ENCODE measurements at regions not wholly inside any gene's neighbourhood (a gene's known extent, or its start where the extent isn't known, plus 50 kb on each side); places are given as distances from the start of the nearest gene placed in this dataset.
"Not testable (repeated sequence)": the region's sequence is repeated elsewhere in the genome, so short reads cannot be mapped to it uniquely, and the experiment has no call there.

- not testable (repeated sequence) for H3K27me3 ChIP-seq (ENCODE audit: control insufficient read depth in 3 of 3, insufficient read depth in 3 of 3, low read length in 3 of 3); H3K9me3 ChIP-seq (ENCODE audit: control insufficient read depth in 3 of 3, low read length in 3 of 3); H3K27ac ChIP-seq (ENCODE audit: low read depth, low read length); H3K36me3 ChIP-seq (ENCODE audit: control insufficient read depth in 3 of 3, insufficient read depth in 3 of 3, low read length in 3 of 3); H3K9ac ChIP-seq (ENCODE audit: low read depth in 1 of 3, low read length in 3 of 3); H3K4me3 ChIP-seq (ENCODE audit: low read length in 3 of 3); H3K4me1 ChIP-seq (ENCODE audit: control insufficient read depth in 3 of 3, insufficient read depth in 3 of 3, low read length in 3 of 3)
These were observed 167.9 kb upstream of the JADE1 start for GRCh38 chr4:128641566-128641965.

- H3K9ac ChIP-seq (ENCODE audit: low read depth in 1 of 3, low read length in 3 of 3): peak overlapping the region in 1 of 3 donors; percentile 27
- peaks cover 0 to 13% (median 4%) of the 10 kb centered on the region in 3 donors for H3K4me1 ChIP-seq (ENCODE audit: control insufficient read depth in 3 of 3, insufficient read depth in 3 of 3, low read length in 3 of 3)
- no peaks in the 10 kb centered on the region for H3K36me3 ChIP-seq (ENCODE audit: control insufficient read depth in 3 of 3, insufficient read depth in 3 of 3, low read length in 3 of 3)
- no peaks in the 10 kb centered on the region for H3K9me3 ChIP-seq (ENCODE audit: control insufficient read depth in 3 of 3, low read length in 3 of 3)
- H3K27me3 ChIP-seq (ENCODE audit: control insufficient read depth in 3 of 3, insufficient read depth in 3 of 3, low read length in 3 of 3): no peaks in the 10 kb centered on the region
- no peak overlapping the region for H3K27ac ChIP-seq (ENCODE audit: low read depth, low read length)
- H3K4me3 ChIP-seq (ENCODE audit: low read length in 3 of 3): no peak overlapping the region
These were observed 169.8 kb upstream of the JADE1 start for GRCh38 chr4:128639541-128640270.

- Histone ChIP-seq H3K9me3 (ENCODE audit: control insufficient read depth in 3 of 3, low read length in 3 of 3) (no peaks in the 10 kb centered on the region), H3K4me1 (ENCODE audit: control insufficient read depth in 3 of 3, insufficient read depth in 3 of 3, low read length in 3 of 3) (peaks cover 0 to 13% (median 4%) of the 10 kb centered on the region in 3 donors), H3K27ac (ENCODE audit: low read depth, low read length) (no peak overlapping the region), H3K36me3 (ENCODE audit: control insufficient read depth in 3 of 3, insufficient read depth in 3 of 3, low read length in 3 of 3) (no peaks in the 10 kb centered on the region), H3K27me3 (ENCODE audit: control insufficient read depth in 3 of 3, insufficient read depth in 3 of 3, low read length in 3 of 3) (no peaks in the 10 kb centered on the region), H3K4me3 (ENCODE audit: low read length in 3 of 3) (no peak overlapping the region), H3K9ac (ENCODE audit: low read depth in 1 of 3, low read length in 3 of 3) (no peak overlapping the region)
These were observed 172.6 kb upstream of the JADE1 start for GRCh38 chr4:128636906-128637305.

- H3K4me3 ChIP-seq (ENCODE audit: low read length in 3 of 3): no peak overlapping the region
These were observed 173.4 kb upstream of the JADE1 start for GRCh38 chr4:128635955-128636560.

GRCh38 chr4:128635141-128635954 lies 174.2 kb upstream of the JADE1 start:
- no peak overlapping the region for H3K9ac ChIP-seq (ENCODE audit: low read depth in 1 of 3, low read length in 3 of 3)
- H3K4me3 ChIP-seq (ENCODE audit: low read length in 3 of 3): peak overlapping the region in 1 of 3 donors; percentile 22
- peak overlapping the region; percentile 66 for H3K27ac ChIP-seq (ENCODE audit: low read depth, low read length)
- no peaks in the 10 kb centered on the region for H3K36me3 ChIP-seq (ENCODE audit: control insufficient read depth in 3 of 3, insufficient read depth in 3 of 3, low read length in 3 of 3)
- peaks cover 0 to 13% (median 4%) of the 10 kb centered on the region in 3 donors for H3K4me1 ChIP-seq (ENCODE audit: control insufficient read depth in 3 of 3, insufficient read depth in 3 of 3, low read length in 3 of 3)
- H3K27me3 ChIP-seq (ENCODE audit: control insufficient read depth in 3 of 3, insufficient read depth in 3 of 3, low read length in 3 of 3): no peaks in the 10 kb centered on the region
- no peaks in the 10 kb centered on the region for H3K9me3 ChIP-seq (ENCODE audit: control insufficient read depth in 3 of 3, low read length in 3 of 3)

More at GRCh38 chr4:128635955-128636560, 173.4 kb upstream of the JADE1 start:
- Histone ChIP-seq H3K27ac (ENCODE audit: low read depth, low read length) (peak overlapping the region; percentile 66), H3K4me1 (ENCODE audit: control insufficient read depth in 3 of 3, insufficient read depth in 3 of 3, low read length in 3 of 3) (peaks cover 0 to 13% (median 4%) of the 10 kb centered on the region in 3 donors), H3K27me3 (ENCODE audit: control insufficient read depth in 3 of 3, insufficient read depth in 3 of 3, low read length in 3 of 3) (no peaks in the 10 kb centered on the region), H3K36me3 (ENCODE audit: control insufficient read depth in 3 of 3, insufficient read depth in 3 of 3, low read length in 3 of 3) (no peaks in the 10 kb centered on the region), H3K9ac (ENCODE audit: low read depth in 1 of 3, low read length in 3 of 3) (no peak overlapping the region), H3K9me3 (ENCODE audit: control insufficient read depth in 3 of 3, low read length in 3 of 3) (no peaks in the 10 kb centered on the region)

- Histone ChIP-seq H3K4me3 (ENCODE audit: low read length in 3 of 3) (no peak overlapping the region), H3K27me3 (ENCODE audit: control insufficient read depth in 3 of 3, insufficient read depth in 3 of 3, low read length in 3 of 3) (no peaks in the 10 kb centered on the region), H3K9me3 (ENCODE audit: control insufficient read depth in 3 of 3, low read length in 3 of 3) (no peaks in the 10 kb centered on the region), H3K36me3 (ENCODE audit: control insufficient read depth in 3 of 3, insufficient read depth in 3 of 3, low read length in 3 of 3) (no peaks in the 10 kb centered on the region), H3K27ac (ENCODE audit: low read depth, low read length) (no peak overlapping the region), H3K9ac (ENCODE audit: low read depth in 1 of 3, low read length in 3 of 3) (no peak overlapping the region), H3K4me1 (ENCODE audit: control insufficient read depth in 3 of 3, insufficient read depth in 3 of 3, low read length in 3 of 3) (peaks cover 0 to 13% (median 0%) of the 10 kb centered on the region in 3 donors)
These were observed 176.4 kb upstream of the JADE1 start for GRCh38 chr4:128633067-128633466.

GRCh38 chr4:128630871-128631270 lies 178.6 kb upstream of the JADE1 start:
- Histone ChIP-seq H3K9ac (ENCODE audit: low read depth in 1 of 3, low read length in 3 of 3) (no peak overlapping the region), H3K36me3 (ENCODE audit: control insufficient read depth in 3 of 3, insufficient read depth in 3 of 3, low read length in 3 of 3) (no peaks in the 10 kb centered on the region), H3K27me3 (ENCODE audit: control insufficient read depth in 3 of 3, insufficient read depth in 3 of 3, low read length in 3 of 3) (no peaks in the 10 kb centered on the region), H3K27ac (ENCODE audit: low read depth, low read length) (no peak overlapping the region), H3K9me3 (ENCODE audit: control insufficient read depth in 3 of 3, low read length in 3 of 3) (no peaks in the 10 kb centered on the region), H3K4me1 (ENCODE audit: control insufficient read depth in 3 of 3, insufficient read depth in 3 of 3, low read length in 3 of 3) (peaks cover 0 to 8% (median 0%) of the 10 kb centered on the region in 3 donors), H3K4me3 (ENCODE audit: low read length in 3 of 3) (no peak overlapping the region)

- Histone ChIP-seq H3K4me3 (ENCODE audit: low read length in 3 of 3) (no peak overlapping the region), H3K4me1 (ENCODE audit: control insufficient read depth in 3 of 3, insufficient read depth in 3 of 3, low read length in 3 of 3) (no peaks in the 10 kb centered on the region), H3K9me3 (ENCODE audit: control insufficient read depth in 3 of 3, low read length in 3 of 3) (no peaks in the 10 kb centered on the region), H3K36me3 (ENCODE audit: control insufficient read depth in 3 of 3, insufficient read depth in 3 of 3, low read length in 3 of 3) (no peaks in the 10 kb centered on the region), H3K27ac (ENCODE audit: low read depth, low read length) (no peak overlapping the region), H3K9ac (ENCODE audit: low read depth in 1 of 3, low read length in 3 of 3) (no peak overlapping the region), H3K27me3 (ENCODE audit: control insufficient read depth in 3 of 3, insufficient read depth in 3 of 3, low read length in 3 of 3) (no peaks in the 10 kb centered on the region)
These were observed 185.8 kb upstream of the JADE1 start for GRCh38 chr4:128623508-128624215.

GRCh38 chr4:128620279-128620965 lies 189.1 kb upstream of the JADE1 start:
- not testable (repeated sequence) for H3K36me3 ChIP-seq (ENCODE audit: control insufficient read depth in 3 of 3, insufficient read depth in 3 of 3, low read length in 3 of 3); H3K9ac ChIP-seq (ENCODE audit: low read depth in 1 of 3, low read length in 3 of 3); H3K27me3 ChIP-seq (ENCODE audit: control insufficient read depth in 3 of 3, insufficient read depth in 3 of 3, low read length in 3 of 3); H3K4me3 ChIP-seq (ENCODE audit: low read length in 3 of 3); H3K27ac ChIP-seq (ENCODE audit: low read depth, low read length); H3K4me1 ChIP-seq (ENCODE audit: control insufficient read depth in 3 of 3, insufficient read depth in 3 of 3, low read length in 3 of 3); H3K9me3 ChIP-seq (ENCODE audit: control insufficient read depth in 3 of 3, low read length in 3 of 3)

All from skeletal muscle tissue (tissue), 3 donors.